Colonic mucosa (tissue), 4 donors: ENCODE measurements at regions not wholly inside any gene's neighbourhood (a gene's known extent, or its start where the extent isn't known, plus 50 kb on each side); places are given as distances from the start of the nearest gene placed in this dataset.
A peak's percentile ranks its signal among the peaks of the same experiment; 100 is the strongest.

Source experiments
- DNase-seq: peaks from one replicate; pipeline ENCODE4 v3.0.0-alpha.2; 2020
- H3K27ac ChIP-seq: fragments of 200-600 bp; one replicate; pipeline ENCODE4 v1.8.0; 2021
- H3K27me3 ChIP-seq: fragments of 200-600 bp; one replicate; pipeline ENCODE4 v1.8.0; 2021
- H3K36me3 ChIP-seq: fragments of 200-600 bp; one replicate; pipeline ENCODE4 v1.8.0; 2021
- H3K4me1 ChIP-seq: fragments of 200-600 bp; one replicate; pipeline ENCODE4 v1.8.0; 2021; ENCODE audit warnings: mild to moderate bottlenecking
- H3K4me3 ChIP-seq: fragments of 200-600 bp; one replicate; pipeline ENCODE4 v1.8.0; 2021
- H3K9ac ChIP-seq, 2 donors: one replicate each; pipeline ENCODE4 v1.7.0; 2013; ENCODE audit warnings: control low read depth in 2 of 2, low read depth in 2 of 2, low read length in 2 of 2
- H3K9me3 ChIP-seq: fragments of 200-600 bp; one replicate; pipeline ENCODE4 v1.8.0; 2021
- CTCF ChIP-seq: fragments of 200-600 bp; IDR thresholded peaks from one replicate; pipeline ENCODE4 v1.8.0; 2022; ENCODE audit warnings: antibody characterized with exemption, mild to moderate bottlenecking
- intact Hi-C: fragments of 100-400 bp; cut with DNase I; formaldehyde crosslinking; loops from one replicate; pipeline ENCODE4 v1.14.1; 2022
- donor health status: healthy.
- donor health status: DM: no; HTN: no; CAD: no.
- donor health status: DM: no; HTN: no; CAD: no.

- Histone ChIP-seq H3K27me3 (no peaks in the 10 kb centered on the region), H3K9ac (no peak overlapping the region), H3K36me3 (no peaks in the 10 kb centered on the region), H3K4me3 (no peak overlapping the region), H3K9me3 (no peaks in the 10 kb centered on the region), H3K27ac (no peak overlapping the region), H3K4me1 (no peaks in the 10 kb centered on the region)
- no peak for TF ChIP-seq CTCF
- no peak for DNase-seq
- intact Hi-C loops, result no loop called here
Measured at GRCh38 chr3:90087703-90088102, 980.3 kb downstream of the EPHA3 start.

GRCh38 chr3:90091549-90091948, 984.1 kb downstream of the EPHA3 start:
- no peak overlapping the region for H3K4me3 ChIP-seq
- H3K36me3 ChIP-seq, result no peaks in the 10 kb centered on the region
- no peaks in the 10 kb centered on the region for H3K4me1 ChIP-seq
- no peak overlapping the region for H3K9ac ChIP-seq
- H3K27me3 ChIP-seq, result no peaks in the 10 kb centered on the region
- H3K9me3 ChIP-seq, result no peaks in the 10 kb centered on the region
- intact Hi-C loops, result loop anchor here (10.0 kb wide), 1 partner anchor 93 kb away; no protein-coding TSS in a partner anchor
- TF ChIP-seq CTCF, result peak; percentile 44
- DNase-seq, result peak; percentile 19
- no peak overlapping the region for H3K27ac ChIP-seq

- Histone ChIP-seq H3K9me3 (no peaks in the 10 kb centered on the region), H3K27me3 (no peaks in the 10 kb centered on the region), H3K9ac (no peak overlapping the region), H3K36me3 (no peaks in the 10 kb centered on the region), H3K4me1 (no peaks in the 10 kb centered on the region), H3K4me3 (no peak overlapping the region), H3K27ac (no peak overlapping the region)
- DNase-seq, result no peak
- TF ChIP-seq CTCF, result peak; percentile 46
- intact Hi-C loops, result loop anchor here (10.0 kb wide), 1 partner anchor 92 kb away; no protein-coding TSS in a partner anchor
Measured at GRCh38 chr3:90092994-90093393, 985.6 kb downstream of the EPHA3 start.

- Histone ChIP-seq H3K9me3 (no peaks in the 10 kb centered on the region), H3K4me1 (no peaks in the 10 kb centered on the region), H3K4me3 (no peak overlapping the region), H3K36me3 (no peaks in the 10 kb centered on the region), H3K9ac (no peak overlapping the region), H3K27ac (no peak overlapping the region), H3K27me3 (no peaks in the 10 kb centered on the region)
- intact Hi-C loops, result loop anchor here (10.0 kb wide), 1 partner anchor 89 kb away; no protein-coding TSS in a partner anchor
- DNase-seq, result no peak
- TF ChIP-seq CTCF, result no peak
Measured at GRCh38 chr3:90095811-90096210, 988.4 kb downstream of the EPHA3 start.

GRCh38 chr3:90099493-90099892, 992.1 kb downstream of the EPHA3 start:
- Histone ChIP-seq H3K36me3 (no peaks in the 10 kb centered on the region), H3K4me3 (no peak overlapping the region), H3K27me3 (no peaks in the 10 kb centered on the region), H3K9ac (no peak overlapping the region), H3K9me3 (no peaks in the 10 kb centered on the region), H3K4me1 (no peaks in the 10 kb centered on the region), H3K27ac (no peak overlapping the region)
- intact Hi-C loops, result loop anchor here (10.0 kb wide), 1 partner anchor 85 kb away; no protein-coding TSS in a partner anchor
- DNase-seq, result no peak
- TF ChIP-seq CTCF, result no peak
